ENCODE measurements at regions not wholly inside any gene's neighbourhood (a gene's known extent, or its start where the extent isn't known, plus 50 kb on each side); places are given as distances from the start of the nearest gene placed in this dataset.

DNA sequence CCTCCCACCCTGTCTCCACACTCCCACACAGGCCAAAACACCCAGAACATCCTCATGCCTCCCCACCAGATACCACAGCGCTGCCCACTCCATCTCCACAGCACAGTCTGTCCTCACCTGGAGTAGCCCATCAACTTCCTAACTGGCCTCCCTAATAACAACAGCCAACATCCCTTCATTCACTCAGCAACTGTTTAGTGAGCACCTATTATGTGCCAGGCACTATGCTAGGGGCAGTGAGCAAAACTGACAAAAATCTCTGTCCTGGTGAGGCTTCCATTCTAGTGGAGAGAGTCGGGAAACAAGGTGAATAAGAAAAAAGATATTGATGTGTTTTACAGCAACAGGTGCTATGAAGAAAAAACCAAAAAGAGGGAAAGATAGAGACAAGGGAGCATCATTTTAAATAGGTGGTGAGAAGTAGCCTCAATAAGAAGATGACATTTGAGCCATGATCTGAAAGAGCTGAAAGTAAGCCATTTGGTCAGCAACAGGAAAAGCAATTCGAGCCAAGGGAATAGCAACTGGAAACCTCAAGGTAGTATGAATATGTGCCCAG is 523.9 kb downstream of the SHQ1 start:
- dilution Hi-C loops (cut with MboI; ENCODE audit: extremely low pct_ligation_motif_present, low sequenced_read_pairs) (no loop called here), intact Hi-C loops (cut with micrococcal nuclease) (no loop called here)
- Histone ChIP-seq H4K20me1 (replicated peaks; ENCODE audit: control insufficient read depth, extremely low read depth, insufficient read depth, low read length) (no peaks in the 10 kb centered on the region), H3K27me3 (ENCODE audit: control insufficient read depth in 2 of 2, insufficient read depth in 2 of 2, low read length in 2 of 2) (peaks cover 21 to 45% of the 10 kb centered on the region in 2 experiments), H3K36me3 (ENCODE audit: control insufficient read depth in 2 of 2, extremely low read depth in 1 of 2, insufficient read depth in 2 of 2, low read length in 2 of 2) (no peaks in the 10 kb centered on the region), H2AFZ (ENCODE audit: low read depth, low read length) (no peak overlapping the region), H3K27ac (ENCODE audit: insufficient read depth, low read depth, low read length) (no peak overlapping the region), H3K9me3 (replicated peaks; ENCODE audit: control insufficient read depth, insufficient read depth, low read length) (no peaks in the 10 kb centered on the region), H3K4me1 (ENCODE audit: control insufficient read depth, extremely low read depth, insufficient read depth, low read length) (no peaks in the 10 kb centered on the region), H3K4me2 (ENCODE audit: insufficient read depth, low read length) (no peak overlapping the region), H3K9me1 (replicated peaks; ENCODE audit: control insufficient read depth, extremely low read depth, insufficient read depth, low read length) (no peaks in the 10 kb centered on the region), H3K79me2 (ENCODE audit: control insufficient read depth, insufficient read depth, low read length) (no peaks in the 10 kb centered on the region), H3K4me3 (replicated peaks in 1 of 3; ENCODE audit: insufficient read depth in 1 of 3, low read depth in 1 of 3, low read length in 3 of 3) (no peak overlapping the region), H3K9ac (replicated peaks; ENCODE audit: extremely low read depth, insufficient read depth, low read length) (no peak overlapping the region)
- no peak for DNase-seq (ENCODE audit: low read depth, low spot score)
- CTCF ChIA-PET: no interaction called here
- no TSS peak for BruUV-seq (replicated peaks)
- no peak for TF ChIP-seq MYC (IDR thresholded peaks at IDR 0.05; ENCODE audit: low read depth, low read length)
- no peak for TF ChIP-seq POLR2AphosphoS5 (IDR thresholded peaks at IDR 0.05; ENCODE audit: insufficient read depth, low read depth, low read length)
- no peak for TF ChIP-seq CTCF (IDR thresholded peaks at IDR 0.05; ENCODE audit: extremely low read depth in 1 of 2, insufficient read depth in 1 of 2, low read depth in 1 of 2, low read length in 2 of 2)
- TF ChIP-seq FOS (IDR thresholded peaks at IDR 0.05; ENCODE audit: borderline replicate concordance, insufficient read depth, low read length): no peak
- no peak for TF ChIP-seq GATA2 (IDR thresholded peaks at IDR 0.05; ENCODE audit: insufficient read depth, insufficient read length, low read depth, low read length)
- no peak for TF ChIP-seq EZH2 (IDR thresholded peaks at IDR 0.05; ENCODE audit: borderline replicate concordance, low read depth, low read length, severe bottlenecking)
- TF ChIP-seq, protein P1, sequence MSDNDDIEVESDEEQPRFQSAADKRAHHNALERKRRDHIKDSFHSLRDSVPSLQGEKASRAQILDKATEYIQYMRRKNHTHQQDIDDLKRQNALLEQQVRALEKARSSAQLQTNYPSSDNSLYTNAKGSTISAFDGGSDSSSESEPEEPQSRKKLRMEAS (IDR thresholded peaks at IDR 0.05; ENCODE audit: insufficient read depth, insufficient read length): no peak
- TF ChIP-seq POLR2A (IDR thresholded peaks at IDR 0.05; ENCODE audit: low read depth, low read length): no peak
- no peak for TF ChIP-seq JUN (IDR thresholded peaks at IDR 0.05; ENCODE audit: borderline replicate concordance, insufficient read depth, insufficient read length, low read depth)
- FAIRE-seq: no peak
- POLR2A ChIA-PET: no interaction called here

All from endothelial cell of umbilical vein (primary cell).